ENCODE measurements at regions not wholly inside any gene's neighbourhood (a gene's known extent, or its start where the extent isn't known, plus 50 kb on each side); places are given as distances from the start of the nearest gene placed in this dataset.

- WGBS, 2 experiments (ENCODE audit: extremely low coverage in 2 of 2, insufficient read length in 1 of 2) = no CpG with 5 or more reads among the region's 9 CpGs
- H2BK20ac ChIP-seq (ENCODE audit: low read depth, low read length) = no peak overlapping the region
- H4K8ac ChIP-seq (ENCODE audit: low read depth in 2 of 2, low read length in 2 of 2) = no peak overlapping the region
- H3K23ac ChIP-seq (ENCODE audit: low read depth, low read length) = no peak overlapping the region
- intact Hi-C loops (cut with micrococcal nuclease) = loop anchor here (10.0 kb wide), 3 partner anchors 1569 to 1909 kb away; no protein-coding TSS in a partner anchor
- no peaks in the 10 kb centered on the region for H3K4me1 ChIP-seq (ENCODE audit: control insufficient read depth, insufficient read depth, low read length)
- H2AK9ac ChIP-seq (replicated peaks; ENCODE audit: low read depth, low read length, poor library complexity) = no peak overlapping the region
- H3K79me1 ChIP-seq (ENCODE audit: low read depth in 1 of 2, low read length in 2 of 2) = no peaks in the 10 kb centered on the region
- H3K9me3 ChIP-seq (ENCODE audit: control insufficient read depth, insufficient read depth, low read length) = no peaks in the 10 kb centered on the region
- no peak overlapping the region for H4K5ac ChIP-seq (ENCODE audit: low read depth, low read length)
- no peaks in the 10 kb centered on the region for H3K36me3 ChIP-seq (ENCODE audit: control insufficient read depth, insufficient read depth, low read length)
- no peak overlapping the region for H2BK15ac ChIP-seq (ENCODE audit: low read depth, low read length)
- H3K14ac ChIP-seq (replicated peaks; ENCODE audit: low read depth, low read length) = no peak overlapping the region
- in situ Hi-C loops (cut with MboI; ENCODE audit: low sequenced_read_pairs) = no loop called here
- no peak overlapping the region for H3K27ac ChIP-seq (ENCODE audit: insufficient read depth, low read length)
- no peak overlapping the region for H2AFZ ChIP-seq (replicated peaks; ENCODE audit: low read length, poor library complexity)
- H3K4me2 ChIP-seq (ENCODE audit: low read depth, low read length) = no peak overlapping the region
- H3K4ac ChIP-seq (ENCODE audit: low read depth, low read length) = no peak overlapping the region
- POLR2A ChIA-PET (ENCODE audit: unreplicated experiment) = no interaction called here
- dilution Hi-C loops (cut with HindIII; ENCODE audit: low sequenced_read_pairs, unreplicated experiment) = no loop called here
- no peak overlapping the region for H3K56ac ChIP-seq (ENCODE audit: extremely low read depth, insufficient read depth, low read length)
- H2BK120ac ChIP-seq (ENCODE audit: low read depth, low read length) = no peak overlapping the region
- H2AK5ac ChIP-seq (ENCODE audit: low read depth, low read length) = no peak overlapping the region
- CTCF ChIA-PET = interaction anchor here (0.6 to 1.2 kb wide), 4 partner anchors 11 to 494 kb away, joined by 3 read pairs; no protein-coding TSS in a partner anchor
- no peak overlapping the region for H4K91ac ChIP-seq (ENCODE audit: insufficient read depth, low read depth, low read length)
- H3K4me3 ChIP-seq (ENCODE audit: insufficient read depth, low read depth, low read length) = no peak overlapping the region
- no peaks in the 10 kb centered on the region for H3K9me1 ChIP-seq (ENCODE audit: insufficient read depth, low read length)
- TF ChIP-seq SMC3 (IDR thresholded peaks at IDR 0.05; ENCODE audit: low read depth, low read length) = no peak
- TF ChIP-seq POLR2A (IDR thresholded peaks at IDR 0.05; ENCODE audit: low read depth, low read length) = no peak
- no peak for TF ChIP-seq MAZ (IDR thresholded peaks at IDR 0.05; ENCODE audit: borderline replicate concordance, low read depth, low read length)
- TF ChIP-seq CTCF (conservative IDR thresholded peaks at IDR 0.05; ENCODE audit: low read depth, low read length) = no peak
- no peak for TF ChIP-seq USF2 (IDR thresholded peaks at IDR 0.05; ENCODE audit: low read depth, low read length)
- no peak for TF ChIP-seq NFE2L2 (IDR thresholded peaks at IDR 0.05; ENCODE audit: low read depth, low read length)
- no peak for TF ChIP-seq CHD1 (IDR thresholded peaks at IDR 0.05; ENCODE audit: low read depth, low read length)
- TF ChIP-seq MXI1 (IDR thresholded peaks at IDR 0.05; ENCODE audit: borderline replicate concordance, low read depth, low read length) = no peak
- TF ChIP-seq RCOR1 (IDR thresholded peaks at IDR 0.05; ENCODE audit: insufficient replicate concordance, low read length) = no peak
- TF ChIP-seq CEBPB (IDR thresholded peaks at IDR 0.05; ENCODE audit: low read depth, low read length) = no peak
- no peak for TF ChIP-seq RAD21 (IDR thresholded peaks at IDR 0.05; ENCODE audit: low read length)
- TF ChIP-seq FOS (IDR thresholded peaks at IDR 0.05; ENCODE audit: low read depth, low read length) = no peak
- TF ChIP-seq ELK1 (IDR thresholded peaks at IDR 0.05; ENCODE audit: borderline replicate concordance, low read depth, low read length) = no peak
- no peak for TF ChIP-seq RFX5 (IDR thresholded peaks at IDR 0.05; ENCODE audit: low read depth, low read length)
- no peak for TF ChIP-seq MAFK (IDR thresholded peaks at IDR 0.05; ENCODE audit: low read depth, low read length)
- no peak for TF ChIP-seq BHLHE40 (IDR thresholded peaks at IDR 0.05; ENCODE audit: low read depth, low read length)
- DNase-seq (no peak), ATAC-seq (ENCODE audit: low read depth) (no peak)
- no peak overlapping the region for H3K9ac ChIP-seq (ENCODE audit: low read depth, low read length)
- H3K18ac ChIP-seq (ENCODE audit: low read depth, low read length) = no peak overlapping the region
- H3K27me3 ChIP-seq (ENCODE audit: control insufficient read depth, insufficient read depth, low read length) = no peaks in the 10 kb centered on the region; the same call in 1 of the 2 replicates
- H4K20me1 ChIP-seq (ENCODE audit: insufficient read depth, low read length) = no peaks in the 10 kb centered on the region
- H2BK5ac ChIP-seq (ENCODE audit: low read depth, low read length, poor library complexity, severe bottlenecking) = no peak overlapping the region
- no TSS peak for BruUV-seq (replicated peaks)
Measured at GRCh38 chr16:74034200-74034599, 262.4 kb upstream of the PSMD7 start.
